ENCODE measurements at regions not wholly inside any gene's neighbourhood (a gene's known extent, or its start where the extent isn't known, plus 50 kb on each side); places are given as distances from the start of the nearest gene placed in this dataset.

GRCh38 chr12:93318720-93319522 lies 58.8 kb upstream of the NUDT4 start:
- Histone ChIP-seq H3K4me2 (ENCODE audit: low read depth, low read length) (no peak overlapping the region; the same call in 1 of the 2 replicates), H3K79me1 (ENCODE audit: low read depth in 1 of 2, low read length in 2 of 2) (no peaks in the 10 kb centered on the region), H2AK9ac (replicated peaks; ENCODE audit: low read depth, low read length, poor library complexity) (no peak overlapping the region), H3K4me3 (ENCODE audit: insufficient read depth, low read depth, low read length) (no peak overlapping the region), H2AFZ (replicated peaks; ENCODE audit: low read length, poor library complexity) (no peak overlapping the region), H4K8ac (ENCODE audit: low read depth in 2 of 2, low read length in 2 of 2) (no peak overlapping the region), H2AK5ac (ENCODE audit: low read depth, low read length) (no peak overlapping the region), H3K23ac (ENCODE audit: low read depth, low read length) (no peak overlapping the region), H4K20me1 (ENCODE audit: insufficient read depth, low read length) (no peaks in the 10 kb centered on the region), H3K18ac (ENCODE audit: low read depth, low read length) (no peak overlapping the region; the same call in 1 of the 2 replicates), H2BK20ac (ENCODE audit: low read depth, low read length) (no peak overlapping the region), H4K5ac (ENCODE audit: low read depth, low read length) (no peak overlapping the region), H3K4ac (ENCODE audit: low read depth, low read length) (no peak overlapping the region), H4K91ac (ENCODE audit: insufficient read depth, low read depth, low read length) (no peak overlapping the region), H3K56ac (ENCODE audit: extremely low read depth, insufficient read depth, low read length) (no peak overlapping the region), H3K9me3 (ENCODE audit: control insufficient read depth, insufficient read depth, low read length) (no peaks in the 10 kb centered on the region), H3K9ac (ENCODE audit: low read depth, low read length) (no peak overlapping the region), H2BK15ac (ENCODE audit: low read depth, low read length) (no peak overlapping the region), H3K4me1 (ENCODE audit: control insufficient read depth, insufficient read depth, low read length) (no peaks in the 10 kb centered on the region; the same call in 1 of the 2 replicates), H3K27me3 (ENCODE audit: control insufficient read depth, insufficient read depth, low read length) (no peaks in the 10 kb centered on the region), H2BK5ac (ENCODE audit: low read depth, low read length, poor library complexity, severe bottlenecking) (no peak overlapping the region), H3K14ac (replicated peaks; ENCODE audit: low read depth, low read length) (no peak overlapping the region), H3K9me1 (ENCODE audit: insufficient read depth, low read length) (no peaks in the 10 kb centered on the region), H3K36me3 (ENCODE audit: control insufficient read depth, insufficient read depth, low read length) (no peaks in the 10 kb centered on the region), H2BK120ac (ENCODE audit: low read depth, low read length) (no peak overlapping the region), H3K27ac (ENCODE audit: insufficient read depth, low read length) (no peak overlapping the region)
- in situ Hi-C loops (cut with MboI; ENCODE audit: low sequenced_read_pairs) (no loop called here), dilution Hi-C loops (cut with HindIII; ENCODE audit: low sequenced_read_pairs, unreplicated experiment) (no loop called here), intact Hi-C loops (cut with micrococcal nuclease) (no loop called here)
- 100% methylated on average over 1 of the region's 6 CpGs; no CpG with 5 or more reads in 1 of the 2 experiments for WGBS, 2 experiments (ENCODE audit: extremely low coverage in 2 of 2, insufficient read length in 1 of 2)
- CTCF ChIA-PET = no interaction called here
- DNase-seq (no peak), ATAC-seq (ENCODE audit: low read depth) (no peak)
- BruUV-seq (replicated peaks) = no TSS peak
- TF ChIP-seq CHD1 (IDR thresholded peaks at IDR 0.05; ENCODE audit: low read depth, low read length) (no peak), NFE2L2 (IDR thresholded peaks at IDR 0.05; ENCODE audit: low read depth, low read length) (no peak), CEBPB (IDR thresholded peaks at IDR 0.05; ENCODE audit: low read depth, low read length) (no peak), RFX5 (IDR thresholded peaks at IDR 0.05; ENCODE audit: low read depth, low read length) (no peak), USF2 (IDR thresholded peaks at IDR 0.05; ENCODE audit: low read depth, low read length) (no peak), SMC3 (IDR thresholded peaks at IDR 0.05; ENCODE audit: low read depth, low read length) (no peak), RAD21 (IDR thresholded peaks at IDR 0.05; ENCODE audit: low read length) (no peak), MAZ (IDR thresholded peaks at IDR 0.05; ENCODE audit: borderline replicate concordance, low read depth, low read length) (no peak)
- POLR2A ChIA-PET (ENCODE audit: unreplicated experiment) = no interaction called here

Measured in IMR-90 (cell line).